AG09309 (cell line): ENCODE measurements at regions not wholly inside any gene's neighbourhood (a gene's known extent, or its start where the extent isn't known, plus 50 kb on each side); places are given as distances from the start of the nearest gene placed in this dataset.
"Not testable (repeated sequence)": the region's sequence is repeated elsewhere in the genome, so short reads cannot be mapped to it uniquely, and the experiment has no call there.

Source experiments
- DNase-seq: peaks from one replicate; pipeline ENCODE4 v3.0.0-alpha.2; 2010; ENCODE audit warnings: low read depth
- H3K4me3 ChIP-seq: 2 replicates; pipeline ENCODE4 v1.5.1; 2011; ENCODE audit warnings: mild to moderate bottlenecking, low read depth, low read length, moderate library complexity; ENCODE audit not compliant: control insufficient read depth
- TF ChIP-seq, protein P1 (sequence below): IDR thresholded peaks from 2 replicates; pipeline ENCODE4 v1.5.1; 2011; ENCODE audit warnings: mild to moderate bottlenecking, low read depth, low read length, inconsistent platforms; ENCODE audit not compliant: insufficient read depth, control insufficient read depth; ENCODE audit errors: missing control alignments

GRCh38 chrX:25442499-25442898 is 426.7 kb upstream of the ARX start:
- no peak for DNase-seq
- no peak overlapping the region for H3K4me3 ChIP-seq
- TF ChIP-seq, protein P1, sequence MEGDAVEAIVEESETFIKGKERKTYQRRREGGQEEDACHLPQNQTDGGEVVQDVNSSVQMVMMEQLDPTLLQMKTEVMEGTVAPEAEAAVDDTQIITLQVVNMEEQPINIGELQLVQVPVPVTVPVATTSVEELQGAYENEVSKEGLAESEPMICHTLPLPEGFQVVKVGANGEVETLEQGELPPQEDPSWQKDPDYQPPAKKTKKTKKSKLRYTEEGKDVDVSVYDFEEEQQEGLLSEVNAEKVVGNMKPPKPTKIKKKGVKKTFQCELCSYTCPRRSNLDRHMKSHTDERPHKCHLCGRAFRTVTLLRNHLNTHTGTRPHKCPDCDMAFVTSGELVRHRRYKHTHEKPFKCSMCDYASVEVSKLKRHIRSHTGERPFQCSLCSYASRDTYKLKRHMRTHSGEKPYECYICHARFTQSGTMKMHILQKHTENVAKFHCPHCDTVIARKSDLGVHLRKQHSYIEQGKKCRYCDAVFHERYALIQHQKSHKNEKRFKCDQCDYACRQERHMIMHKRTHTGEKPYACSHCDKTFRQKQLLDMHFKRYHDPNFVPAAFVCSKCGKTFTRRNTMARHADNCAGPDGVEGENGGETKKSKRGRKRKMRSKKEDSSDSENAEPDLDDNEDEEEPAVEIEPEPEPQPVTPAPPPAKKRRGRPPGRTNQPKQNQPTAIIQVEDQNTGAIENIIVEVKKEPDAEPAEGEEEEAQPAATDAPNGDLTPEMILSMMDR, result no peak

- TF ChIP-seq, protein P1, result no peak
These were observed 417.5 kb upstream of the ARX start for GRCh38 chrX:25433307-25433706.

GRCh38 chrX:25432396-25432795 is 416.6 kb upstream of the ARX start:
- H3K4me3 ChIP-seq, result no peak overlapping the region
- DNase-seq, result no peak
- TF ChIP-seq, protein P1, result no peak

More at GRCh38 chrX:25433307-25433706, 417.5 kb upstream of the ARX start:
- DNase-seq, result no peak
- no peak overlapping the region for H3K4me3 ChIP-seq

DNA sequence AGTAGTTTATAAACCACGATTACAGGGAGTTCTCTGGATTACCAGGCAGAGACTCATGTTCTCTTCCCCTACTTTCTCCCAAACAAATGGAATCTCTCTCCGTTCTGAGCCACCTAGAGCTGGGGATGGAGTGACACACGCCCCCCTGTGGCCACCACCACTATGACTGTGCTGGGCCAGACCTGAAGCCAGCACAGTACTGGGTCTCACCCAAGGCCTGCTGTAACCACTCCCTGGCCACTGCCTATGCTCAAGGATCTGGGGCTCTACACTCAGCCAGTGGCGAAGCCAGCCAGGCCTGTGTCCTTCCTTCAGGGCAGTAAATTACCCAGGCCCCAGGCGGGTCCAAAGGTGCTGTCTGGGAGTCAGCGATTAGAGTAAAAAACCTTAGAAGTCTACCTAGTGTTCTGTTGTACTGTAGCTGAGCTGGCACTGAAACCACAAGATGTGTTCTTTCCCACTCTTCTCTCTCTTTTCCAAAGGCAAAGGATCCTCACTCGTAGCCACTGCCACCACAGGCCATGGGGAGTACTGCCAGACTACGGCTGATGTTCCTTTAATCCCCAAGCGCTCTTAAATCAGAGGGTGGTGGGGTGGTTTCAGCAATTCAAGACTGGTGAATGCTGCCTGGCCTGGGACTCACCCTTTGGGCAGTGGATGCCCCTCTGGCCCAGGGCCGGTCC is 412.2 kb upstream of the ARX start:
- TF ChIP-seq, protein P1, result no peak
- DNase-seq, result no peak

DNA sequence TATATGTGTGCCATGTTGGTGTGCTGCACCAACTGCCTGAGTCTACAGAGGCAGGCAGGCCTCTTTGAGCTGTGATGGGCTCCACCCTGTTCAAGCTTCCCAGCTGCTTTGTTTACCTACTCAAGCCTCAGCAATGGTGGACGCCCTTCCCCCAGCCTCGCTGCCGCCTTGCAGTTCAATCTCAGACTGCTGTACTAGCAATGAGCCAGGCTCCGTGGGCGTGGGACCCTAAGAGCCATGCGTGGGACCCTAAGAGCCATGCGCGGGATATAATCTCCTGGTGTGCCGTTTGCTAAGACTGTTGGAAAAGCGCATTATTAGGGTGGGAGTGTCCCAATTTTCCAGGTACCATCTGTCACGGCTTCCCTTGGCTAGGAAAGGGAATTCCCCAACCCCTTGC is 388.4 kb upstream of the ARX start:
- not testable (repeated sequence) for DNase-seq

More for the DNA sequence above, 412.2 kb upstream of the ARX start:
- no peak overlapping the region for H3K4me3 ChIP-seq

GRCh38 chrX:25389266-25389665 is 373.5 kb upstream of the ARX start:
- TF ChIP-seq, protein P1, result no peak
- DNase-seq, result no peak
- no peak overlapping the region for H3K4me3 ChIP-seq

More for the DNA sequence above, 388.4 kb upstream of the ARX start:
- H3K4me3 ChIP-seq, result not testable (repeated sequence)

GRCh38 chrX:25383196-25383595 is 367.4 kb upstream of the ARX start:
- H3K4me3 ChIP-seq, result no peak overlapping the region
- no peak for DNase-seq
- TF ChIP-seq, protein P1, result no peak
